ENCODE measurements at regions not wholly inside any gene's neighbourhood (a gene's known extent, or its start where the extent isn't known, plus 50 kb on each side); places are given as distances from the start of the nearest gene placed in this dataset.

- DNase-seq (ENCODE audit: low spot score) (no peak), FAIRE-seq (no peak)
These were observed 127.5 kb downstream of the RFC3 start for GRCh38 chr13:33945477-33945876.

DNA sequence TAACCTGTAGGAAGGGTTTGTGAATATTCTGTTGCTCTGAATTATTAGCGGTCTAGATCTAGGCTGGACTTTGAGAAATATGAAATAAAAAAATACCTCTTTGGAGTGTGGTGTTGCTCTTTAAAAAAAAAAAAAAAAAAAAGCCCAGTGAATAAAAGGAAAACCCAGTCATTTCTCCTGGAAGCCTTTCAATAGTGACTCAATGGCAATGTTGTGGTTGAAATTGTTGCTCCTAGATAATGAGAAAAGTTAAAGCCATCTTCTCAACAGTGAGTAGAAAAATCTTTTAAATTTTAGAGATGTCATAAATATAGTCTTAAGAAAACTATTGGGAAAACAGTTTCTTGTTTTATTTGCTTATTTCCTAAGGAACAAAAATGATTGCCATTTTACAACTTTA is 135.3 kb downstream of the RFC3 start:
- DNase-seq (ENCODE audit: low spot score) (no peak), FAIRE-seq (no peak)

DNA sequence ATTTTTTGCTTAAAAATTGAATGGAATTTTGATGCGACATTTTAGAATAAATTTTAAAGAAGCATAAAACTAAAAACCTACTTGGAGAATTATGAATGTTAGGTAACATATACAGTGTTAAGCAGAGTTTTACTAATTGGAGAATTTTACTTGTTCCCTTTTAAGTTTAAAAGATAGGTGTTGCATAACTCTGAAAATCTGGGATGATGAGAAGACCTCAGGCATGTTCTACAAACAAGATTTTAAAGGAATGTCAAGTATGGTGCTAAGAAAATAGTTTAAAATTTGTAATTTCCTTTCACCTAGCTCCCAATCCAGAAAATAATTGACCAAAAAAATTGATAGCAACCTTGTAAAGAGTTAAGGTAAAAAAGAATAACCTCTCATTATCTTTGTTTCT is 135.8 kb downstream of the RFC3 start:
- DNase-seq (ENCODE audit: low spot score), result no peak
- no peak for FAIRE-seq

DNA sequence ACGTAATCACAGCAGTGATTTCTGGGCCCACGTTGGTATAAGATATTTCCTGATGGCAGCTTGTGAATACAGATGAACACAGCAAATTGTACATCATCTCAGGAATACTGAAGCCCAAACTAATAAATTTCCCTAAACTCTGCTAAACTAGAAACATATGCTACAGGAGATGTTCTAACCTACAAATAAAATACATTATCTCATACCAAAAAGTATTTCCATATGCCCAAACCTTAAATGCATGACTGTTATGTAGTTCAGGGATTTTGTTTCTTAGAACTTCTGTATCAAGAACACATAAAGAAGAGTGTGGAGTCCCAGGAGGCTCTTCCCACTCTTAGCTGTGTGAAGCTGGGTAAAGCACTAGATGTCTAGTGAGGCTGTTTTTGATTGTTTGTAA is 138.4 kb downstream of the RFC3 start:
- FAIRE-seq (no peak), DNase-seq (ENCODE audit: low spot score) (no peak)

DNA sequence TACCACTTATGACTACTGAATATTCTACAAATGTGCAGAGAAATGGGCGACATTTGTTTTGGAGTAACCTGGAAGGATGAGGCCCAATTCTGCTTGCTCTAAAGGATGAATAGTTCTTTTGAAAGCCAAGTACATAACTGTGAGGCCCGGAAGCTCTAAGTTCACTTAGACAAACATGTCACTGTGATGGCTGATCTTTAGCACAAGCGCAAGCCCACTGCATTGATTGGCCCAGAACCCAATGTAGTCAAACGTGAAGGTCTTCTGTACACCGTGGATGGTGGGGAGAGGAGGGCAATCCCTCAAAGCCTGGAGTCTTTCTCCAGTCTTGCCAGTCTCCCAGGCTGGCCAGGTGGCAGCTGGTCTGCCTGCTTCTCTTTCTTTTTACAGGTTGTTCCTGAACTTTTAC is 139.6 kb downstream of the RFC3 start:
- DNase-seq (ENCODE audit: low spot score) (no peak), FAIRE-seq (no peak)

DNA sequence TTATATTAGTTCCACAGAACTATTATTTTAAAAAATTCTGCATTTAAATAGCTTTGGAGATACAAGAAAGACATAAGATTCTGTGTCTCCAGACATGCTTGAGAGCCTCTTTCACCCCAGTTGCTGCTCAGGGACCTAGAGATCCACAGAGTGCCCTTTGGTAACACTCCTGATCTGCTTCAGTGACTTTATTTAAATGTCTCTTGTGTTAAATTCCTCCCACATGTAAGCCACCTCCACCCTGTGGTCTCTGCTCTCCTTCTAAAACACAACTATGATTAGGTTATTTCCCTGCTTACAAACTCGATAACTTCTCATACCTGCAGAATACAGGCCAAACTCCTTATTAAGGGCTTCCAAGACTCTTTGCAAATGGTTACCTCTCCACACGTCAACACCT is 141.0 kb downstream of the RFC3 start:
- DNase-seq (ENCODE audit: low spot score), result no peak
- FAIRE-seq, result no peak

GRCh38 chr13:33963134-33963533 is 145.2 kb downstream of the RFC3 start:
- FAIRE-seq (no peak), DNase-seq (ENCODE audit: low spot score) (no peak)

GRCh38 chr13:33963895-33964294 is 145.9 kb downstream of the RFC3 start:
- no peak for FAIRE-seq
- no peak for DNase-seq (ENCODE audit: low spot score)

DNA sequence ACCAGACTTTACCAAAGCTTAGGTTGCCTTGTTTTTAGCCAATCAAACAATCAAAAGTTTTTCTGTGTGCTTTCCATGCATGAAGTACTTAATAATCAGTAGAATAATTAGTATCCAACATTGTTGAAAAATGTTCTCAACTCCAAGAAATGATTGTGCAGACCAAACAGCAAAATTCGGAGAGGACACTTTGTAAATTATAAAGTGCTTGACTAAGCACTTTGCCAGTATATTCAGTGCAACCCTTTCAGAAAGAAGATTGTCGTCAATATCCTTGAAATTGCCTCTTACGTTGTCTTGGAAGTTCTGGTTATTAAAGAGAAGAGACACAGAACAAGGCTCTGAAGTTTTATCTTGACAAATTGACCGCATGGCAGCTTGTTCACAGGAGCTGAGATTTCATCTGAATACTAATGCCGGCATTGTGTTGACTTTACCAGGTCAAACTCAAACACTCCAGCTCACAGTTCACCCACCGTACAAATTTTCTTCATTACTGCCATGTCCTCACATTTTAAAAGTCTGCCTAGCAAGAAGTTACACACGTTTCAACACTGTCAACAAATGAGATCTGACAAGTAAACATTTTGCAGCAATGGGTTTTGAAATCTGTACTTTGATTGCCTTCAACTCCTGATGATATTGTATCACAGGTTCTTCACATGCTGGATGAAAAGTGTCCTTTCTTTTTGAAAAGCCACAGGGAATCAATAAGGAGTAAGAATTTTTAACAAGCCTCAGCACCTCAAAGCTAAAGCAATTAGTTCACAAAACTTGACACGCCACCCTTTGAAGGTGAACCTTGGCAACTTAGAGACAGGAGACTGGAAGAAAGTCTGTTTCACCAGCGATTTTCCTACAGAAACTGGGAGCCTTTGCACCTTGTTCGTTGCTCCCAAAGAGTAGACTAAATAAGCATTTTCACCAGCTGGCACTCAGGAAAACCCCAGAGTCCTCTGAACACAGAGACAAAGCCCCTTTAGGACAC is 150.9 kb downstream of the RFC3 start:
- no peak for DNase-seq (ENCODE audit: low spot score)
- FAIRE-seq, result no peak

GRCh38 chr13:33970746-33971561 is 153.0 kb downstream of the RFC3 start:
- FAIRE-seq (no peak), DNase-seq (ENCODE audit: low spot score) (no peak)

DNA sequence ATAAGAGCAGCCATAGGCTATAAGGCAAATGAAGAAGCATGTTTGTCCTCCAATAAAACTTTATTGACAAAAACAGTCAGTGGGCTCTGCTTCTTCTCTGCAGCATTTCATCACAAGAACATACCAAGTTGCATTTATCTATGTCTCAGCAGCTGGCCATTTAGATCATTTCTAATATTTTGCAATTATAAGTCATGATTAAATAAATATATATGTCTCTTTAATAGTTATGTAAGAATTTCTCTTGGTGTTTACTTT is 153.5 kb downstream of the RFC3 start:
- FAIRE-seq (no peak), DNase-seq (ENCODE audit: low spot score) (no peak)

- FAIRE-seq (no peak), DNase-seq (ENCODE audit: low spot score) (no peak)
These were observed 155.2 kb downstream of the RFC3 start for GRCh38 chr13:33973194-33973593.

DNA sequence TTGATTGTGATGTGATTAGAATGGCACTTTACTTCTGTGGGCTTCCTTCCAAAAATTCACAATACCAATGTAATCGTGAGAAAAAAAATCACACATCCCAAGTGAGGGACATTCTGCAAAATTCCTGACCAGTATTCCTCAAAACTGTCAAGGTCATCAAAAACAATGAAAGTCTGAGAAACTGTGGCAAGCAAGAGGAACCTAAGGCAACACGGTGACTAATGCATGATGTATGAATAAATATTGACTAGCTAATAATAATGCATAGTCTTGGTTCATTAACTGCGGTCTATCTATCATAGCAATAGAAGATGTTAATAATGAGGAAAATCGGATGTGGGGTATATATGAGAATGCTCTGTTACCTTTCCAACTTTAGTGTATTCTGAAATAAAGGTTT is 159.0 kb downstream of the RFC3 start:
- DNase-seq (ENCODE audit: low spot score), result no peak
- FAIRE-seq, result no peak

DNA sequence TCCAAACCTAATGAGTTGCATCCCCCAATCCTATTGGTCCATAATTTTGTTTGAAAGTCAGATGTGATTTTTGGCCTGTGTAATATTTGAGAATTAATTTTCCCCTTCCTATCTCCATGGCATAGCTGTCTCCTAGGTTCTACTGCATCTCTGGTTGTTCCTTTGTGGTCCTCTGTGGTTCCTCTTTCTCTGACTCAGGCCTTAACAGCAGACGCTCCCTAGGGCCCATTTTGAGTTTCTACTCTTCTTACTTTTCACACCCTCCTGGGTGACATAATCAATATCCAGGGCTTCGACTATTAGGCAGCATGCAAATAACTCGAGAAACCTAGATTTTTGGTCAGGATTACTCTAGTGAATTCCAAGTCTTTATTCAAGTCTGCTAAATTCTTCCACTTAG is 160.7 kb downstream of the RFC3 start:
- no peak for DNase-seq (ENCODE audit: low spot score)
- no peak for FAIRE-seq

DNA sequence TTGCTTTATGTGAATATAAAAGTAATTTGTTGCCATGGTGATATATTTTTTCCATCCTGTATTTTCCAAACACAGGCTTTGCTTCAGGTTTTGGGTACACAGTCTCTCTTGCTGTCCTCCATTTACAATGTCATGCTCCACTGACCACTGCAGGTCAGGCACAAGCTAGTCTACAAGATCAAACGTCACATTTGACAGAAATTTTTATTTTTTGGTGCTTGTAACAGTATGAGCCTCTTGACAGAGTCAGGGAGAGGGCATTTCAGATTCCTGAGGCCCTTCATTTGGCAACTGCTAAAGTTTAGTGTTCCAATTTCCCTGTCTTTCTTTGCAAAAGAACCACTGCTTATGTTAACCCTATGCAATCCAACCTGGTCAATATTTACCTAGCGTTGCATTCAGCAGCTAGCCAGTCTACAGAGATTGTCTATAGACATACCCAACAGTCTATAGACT is 175.0 kb downstream of the RFC3 start:
- DNase-seq (ENCODE audit: low spot score) (no peak), FAIRE-seq (no peak)

GRCh38 chr13:33994198-33994597 is 176.2 kb downstream of the RFC3 start:
- FAIRE-seq, result no peak

DNA sequence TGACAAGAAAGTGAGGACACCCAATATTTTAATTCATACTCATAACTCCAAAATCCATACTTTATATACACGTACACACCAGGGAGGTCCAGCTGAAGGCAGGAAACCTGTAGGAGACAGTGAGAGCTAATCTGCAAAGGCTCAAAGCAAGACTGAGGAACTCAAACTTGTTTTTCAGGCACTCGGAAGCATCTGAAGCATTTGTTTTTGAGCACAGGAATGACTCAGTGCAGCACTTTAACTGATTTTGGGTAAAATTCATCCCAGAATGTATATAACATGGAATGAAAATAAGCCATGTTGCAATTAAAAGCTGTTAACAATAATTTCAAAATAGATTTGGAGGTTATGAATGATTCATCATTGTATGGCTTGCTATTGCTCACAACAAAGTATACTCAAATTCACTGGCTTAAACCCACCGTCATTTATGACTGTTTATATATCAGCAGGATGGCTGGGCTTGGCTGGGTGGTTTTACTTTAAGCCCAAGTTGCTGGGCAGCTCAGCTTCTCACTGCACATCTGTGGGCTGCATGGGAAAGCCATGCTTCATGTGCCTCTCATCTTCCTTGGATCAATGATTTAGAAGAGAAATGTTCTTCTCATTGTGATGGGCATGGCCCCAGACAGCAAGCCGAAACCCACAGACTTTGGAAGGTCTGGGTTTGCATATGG is 177.0 kb downstream of the RFC3 start:
- no peak for DNase-seq (ENCODE audit: low spot score)
- FAIRE-seq, result no peak

More at GRCh38 chr13:33994198-33994597, 176.2 kb downstream of the RFC3 start:
- DNase-seq (ENCODE audit: low spot score), result no peak

- no peak for FAIRE-seq
- no peak for DNase-seq (ENCODE audit: low spot score)
These were observed 178.7 kb downstream of the RFC3 start for GRCh38 chr13:33996636-33997035.

DNA sequence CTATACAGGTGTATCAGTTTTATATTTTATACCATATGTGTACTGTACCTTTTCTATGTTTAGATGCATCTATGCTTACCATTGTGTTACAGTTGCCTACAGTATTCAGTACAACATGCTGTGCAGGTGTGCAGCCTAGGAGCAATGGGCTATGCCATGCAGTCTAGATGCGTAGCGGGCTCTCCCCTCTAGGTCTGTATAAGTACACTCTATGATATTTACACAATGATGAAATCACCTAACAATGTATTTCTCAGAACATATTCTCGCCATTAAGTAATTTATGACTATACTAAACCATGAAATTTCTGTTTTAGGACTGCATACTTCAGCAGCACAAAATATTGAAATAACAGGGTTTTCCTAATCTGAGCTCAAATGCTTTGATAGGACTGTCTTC is 179.6 kb downstream of the RFC3 start:
- no peak for FAIRE-seq
- DNase-seq (ENCODE audit: low spot score), result no peak

DNA sequence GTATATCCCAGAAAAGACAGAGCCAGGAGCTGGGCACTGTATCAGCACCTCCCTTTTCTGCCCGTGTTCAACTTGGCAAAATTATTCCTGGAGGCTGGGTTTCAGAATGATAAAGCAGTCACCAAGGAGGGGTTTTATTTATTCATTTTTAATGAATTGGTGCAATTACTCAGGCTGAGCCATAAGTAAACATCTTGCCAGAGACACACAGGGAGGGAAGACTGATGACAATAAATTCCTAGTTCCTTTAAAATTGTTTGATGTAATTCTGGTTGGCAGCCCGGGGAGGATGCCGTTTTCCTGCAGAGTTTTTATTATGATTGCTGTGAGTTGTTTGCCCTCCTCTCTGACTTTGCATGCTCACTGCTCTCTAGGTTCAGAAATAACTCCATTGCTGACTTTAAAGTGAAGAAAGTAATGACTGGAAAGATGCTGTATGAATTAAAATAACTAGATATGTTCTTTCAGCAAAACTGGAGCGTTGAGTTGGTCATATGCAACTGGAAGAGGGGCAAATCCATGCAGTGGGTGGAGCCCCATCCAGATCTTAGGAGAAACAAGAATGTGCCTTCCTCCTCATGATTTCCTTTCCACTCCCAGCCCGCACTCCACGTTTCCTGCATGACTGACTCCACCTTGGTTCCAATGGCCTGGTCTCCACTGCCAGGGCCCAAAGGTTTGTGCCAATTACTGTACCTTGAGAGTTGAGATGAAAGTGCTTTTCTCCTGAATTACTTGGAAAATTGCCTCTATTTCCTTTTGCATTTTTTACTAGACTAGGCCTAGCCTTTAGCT is 182.1 kb downstream of the RFC3 start:
- no peak for DNase-seq (ENCODE audit: low spot score)
- FAIRE-seq, result no peak

DNA sequence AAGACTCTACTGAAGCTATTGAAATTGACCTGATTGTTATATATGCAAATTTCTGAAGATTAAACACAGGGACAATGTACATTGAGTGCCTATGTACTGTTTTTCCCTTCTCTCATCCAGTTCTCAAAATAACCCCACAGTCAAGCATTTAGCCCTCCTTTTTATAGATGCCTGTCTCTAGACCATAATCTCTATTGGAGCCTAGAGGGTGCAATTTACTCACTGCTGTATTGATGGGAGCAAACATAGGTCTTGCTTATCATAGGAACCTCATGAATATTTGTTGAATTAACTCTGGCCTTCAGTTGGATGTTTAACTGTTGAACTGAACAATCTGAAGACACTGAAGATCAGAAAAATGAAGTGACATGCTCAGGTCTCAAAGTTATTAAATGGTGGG is 183.0 kb downstream of the RFC3 start:
- no peak for DNase-seq (ENCODE audit: low spot score)
- no peak for FAIRE-seq
